Sigmoid colon (tissue), 6 donors: ENCODE measurements at regions not wholly inside any gene's neighbourhood (a gene's known extent, or its start where the extent isn't known, plus 50 kb on each side); places are given as distances from the start of the nearest gene placed in this dataset.
"Not testable (repeated sequence)": the region's sequence is repeated elsewhere in the genome, so short reads cannot be mapped to it uniquely, and the experiment has no call there.

Experiments
- DNase-seq: peaks from one replicate; pipeline ENCODE4 v3.0.0-alpha.2; 2019
- H3K27ac ChIP-seq, 4 donors: fragments of 200-600 bp; sonication (generic); one replicate each; pipeline ENCODE4 v1.5.1; 2016 to 2019; ENCODE audit warnings: mild to moderate bottlenecking in 1 of 4
- H3K27me3 ChIP-seq, 3 donors: fragments of 200-600 bp; sonication (generic); one replicate each; pipeline ENCODE4 v1.5.1; 2019; ENCODE audit warnings: mild to moderate bottlenecking in 1 of 3
- H3K36me3 ChIP-seq, 4 donors: fragments of 200-600 bp; sonication (generic); one replicate each; pipeline ENCODE4 v1.5.1; 2016 to 2019
- H3K4me1 ChIP-seq, 4 donors: fragments of 200-600 bp; sonication (generic); one replicate each; pipeline ENCODE4 v1.5.1; 2017 to 2019
- H3K4me3 ChIP-seq, 4 donors: fragments of 200-600 bp; sonication (generic); one replicate each; pipeline ENCODE4 v1.5.1; 2017 to 2019; ENCODE audit warnings: mild to moderate bottlenecking in 2 of 4, moderate library complexity in 1 of 4
- H3K9me3 ChIP-seq, 4 donors: fragments of 200-600 bp in 3 of 4; sonication (generic) in 3 of 4; one replicate each; pipeline versions ENCODE4 v1.5.1 to v1.6.1; 2013 to 2019
- CTCF ChIP-seq, 4 experiments: fragments of 450-650 bp in 3 of 4; fragments of 200-600 bp in 1 of 4; IDR thresholded peaks; one replicate each; pipeline ENCODE4 v1.5.1; 2016 to 2019; ENCODE audit warnings: antibody characterized with exemption in 4 of 4, mild to moderate bottlenecking in 3 of 4, moderate library complexity in 2 of 4
- EP300 ChIP-seq, 4 donors: sonication (generic); formaldehyde crosslinking; IDR thresholded peaks; one replicate each; pipeline ENCODE4 v1.6.1; 2017; ENCODE audit warnings: antibody characterized with exemption in 4 of 4
- POLR2A ChIP-seq, 2 donors: fragments of 450-650 bp; IDR thresholded peaks; one replicate each; pipeline ENCODE4 v1.6.1; 2016; ENCODE audit warnings: antibody characterized with exemption in 2 of 2, mild to moderate bottlenecking in 2 of 2, moderate library complexity in 2 of 2
- POLR2AphosphoS5 ChIP-seq, 4 donors: sonication (generic); formaldehyde crosslinking; IDR thresholded peaks; one replicate each; pipeline ENCODE4 v1.6.1; 2017; ENCODE audit warnings: antibody characterized with exemption in 4 of 4
- WGBS, 2 donors: extraction: QIAGEN DNeasy Blood & Tissue Kit; methylation state at CpG; one replicate each; pipeline ENCODE4 v1.1.7; 2013; 5-methylcytosine and 5-hydroxymethylcytosine counted together
- intact Hi-C: fragments of 100-400 bp; cut with DNase I; formaldehyde crosslinking; loops from one replicate; pipeline ENCODE4 v1.15.1; 2023
- donor health status: healthy with polysubstance abuse.
- donor health status: healthy.

- Histone ChIP-seq H3K9me3 (peaks cover 4 to 12% (median 10%) of the 10 kb centered on the region in 4 donors), H3K36me3 (no peaks in the 10 kb centered on the region), H3K4me3 (no peak overlapping the region), H3K27me3 (peaks cover 3 to 19% (median 7%) of the 10 kb centered on the region in 3 donors), H3K27ac (no peak overlapping the region), H3K4me1 (no peaks in the 10 kb centered on the region)
- peak; percentile 7 for DNase-seq
- WGBS, 2 donors: 84 to 89% methylated on average over 17 of the region's 17 CpGs
- TF ChIP-seq CTCF (IDR thresholded peaks at IDR 0.05) (no peak), POLR2AphosphoS5 (IDR thresholded peaks at IDR 0.05) (no peak), EP300 (IDR thresholded peaks at IDR 0.05) (no peak), POLR2A (IDR thresholded peaks at IDR 0.05) (no peak)
- intact Hi-C loops: no loop called here
These were observed 117.7 kb downstream of the CRLF2 start for GRCh38 chrX:1094566-1095333.

GRCh38 chrX:1093586-1094421 lies 118.6 kb downstream of the CRLF2 start:
- Histone ChIP-seq H3K36me3 (no peaks in the 10 kb centered on the region), H3K27ac (no peak overlapping the region), H3K4me3 (no peak overlapping the region), H3K9me3 (peaks cover 4 to 12% (median 10%) of the 10 kb centered on the region in 4 donors), H3K4me1 (no peaks in the 10 kb centered on the region), H3K27me3 (peaks cover 2 to 10% (median 3%) of the 10 kb centered on the region in 3 donors)
- DNase-seq: peak; percentile 52
- intact Hi-C loops: no loop called here
- TF ChIP-seq POLR2AphosphoS5 (IDR thresholded peaks at IDR 0.05): no peak
- TF ChIP-seq CTCF (IDR thresholded peaks at IDR 0.05): no peak
- no peak for TF ChIP-seq POLR2A (IDR thresholded peaks at IDR 0.05)
- no peak for TF ChIP-seq EP300 (IDR thresholded peaks at IDR 0.05)
- 62 to 76% methylated on average over 26 of the region's 26 CpGs for WGBS, 2 donors

GRCh38 chrX:1093121-1093520 lies 119.3 kb downstream of the CRLF2 start:
- H3K4me3 ChIP-seq: no peak overlapping the region
- H3K36me3 ChIP-seq: no peaks in the 10 kb centered on the region
- intact Hi-C loops: no loop called here
- H3K9me3 ChIP-seq: peaks cover 4 to 12% (median 10%) of the 10 kb centered on the region in 4 donors
- DNase-seq: peak; percentile 19
- TF ChIP-seq POLR2A (IDR thresholded peaks at IDR 0.05) (no peak), POLR2AphosphoS5 (IDR thresholded peaks at IDR 0.05) (no peak), EP300 (IDR thresholded peaks at IDR 0.05) (no peak), CTCF (IDR thresholded peaks at IDR 0.05) (no peak)
- no peak overlapping the region for H3K27ac ChIP-seq
- H3K27me3 ChIP-seq: peaks cover 2 to 8% (median 3%) of the 10 kb centered on the region in 3 donors
- WGBS, 2 donors: 40 to 62% methylated on average over 14 of the region's 14 CpGs
- H3K4me1 ChIP-seq: no peaks in the 10 kb centered on the region

- 61 to 71% methylated on average over 9 of the region's 9 CpGs for WGBS, 2 donors
- Histone ChIP-seq H3K27me3 (no peaks in the 10 kb centered on the region), H3K9me3 (peaks cover 3 to 15% (median 9%) of the 10 kb centered on the region in 4 donors), H3K36me3 (no peaks in the 10 kb centered on the region), H3K27ac (no peak overlapping the region), H3K4me1 (no peaks in the 10 kb centered on the region), H3K4me3 (no peak overlapping the region)
- TF ChIP-seq POLR2AphosphoS5 (IDR thresholded peaks at IDR 0.05) (no peak), EP300 (IDR thresholded peaks at IDR 0.05) (no peak), POLR2A (IDR thresholded peaks at IDR 0.05) (no peak), CTCF (IDR thresholded peaks at IDR 0.05) (no peak)
- intact Hi-C loops: no loop called here
- no peak for DNase-seq
These were observed 125.7 kb downstream of the CRLF2 start for GRCh38 chrX:1086444-1087409.

- H3K4me3 ChIP-seq, H3K36me3 ChIP-seq, H3K4me1 ChIP-seq, H3K27me3 ChIP-seq, H3K27ac ChIP-seq, DNase-seq, intact Hi-C loops: not testable (repeated sequence)
- H3K9me3 ChIP-seq: peaks cover 3 to 15% (median 9%) of the 10 kb centered on the region in 4 donors
- 70 to 85% methylated on average over 2 of the region's 2 CpGs for WGBS, 2 donors
These were observed 126.6 kb downstream of the CRLF2 start for GRCh38 chrX:1085871-1086270.
